ENCODE measurements at regions not wholly inside any gene's neighbourhood (a gene's known extent, or its start where the extent isn't known, plus 50 kb on each side); places are given as distances from the start of the nearest gene placed in this dataset.

DNA sequence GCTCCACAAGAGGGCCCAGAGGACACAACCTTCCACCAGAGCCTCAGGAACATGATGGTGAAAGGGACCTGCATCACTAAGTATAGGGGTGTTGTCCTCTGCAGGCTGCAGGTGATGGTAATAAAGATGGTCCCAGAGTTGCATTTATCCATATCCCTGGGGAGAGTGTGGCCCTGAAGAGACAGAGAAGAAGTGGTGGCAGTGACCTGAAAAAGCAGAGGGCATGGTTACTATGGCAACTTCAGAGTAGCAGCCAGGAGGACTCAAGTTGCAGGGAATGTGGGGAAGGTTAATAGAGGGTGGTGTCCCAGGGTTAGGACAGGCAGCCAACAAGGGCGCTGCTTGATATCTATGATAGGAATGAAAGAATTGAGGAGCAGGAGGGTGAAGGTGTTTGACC is 57.1 kb downstream of the HLA-A start:
- no peak for DNase-seq (ENCODE audit: low read depth in 3 of 3, low spot score in 1 of 3)

GRCh38 chr6:30000156-30000791 is 57.9 kb downstream of the HLA-A start:
- no peak for DNase-seq (ENCODE audit: low read depth in 3 of 3, low spot score in 1 of 3)

GRCh38 chr6:30002871-30003270 is 58.2 kb upstream of the POLR1H start:
- DNase-seq (ENCODE audit: low read depth in 3 of 3, low spot score in 1 of 3): no peak

- no peak for DNase-seq (ENCODE audit: low read depth in 3 of 3, low spot score in 1 of 3)
Measured at GRCh38 chr6:30005482-30005881, 55.6 kb upstream of the POLR1H start.

- no peak for DNase-seq (ENCODE audit: low read depth in 3 of 3, low spot score in 1 of 3)
Measured at GRCh38 chr6:30006170-30007131, 54.6 kb upstream of the POLR1H start.

GRCh38 chr6:30007132-30007764 is 53.8 kb upstream of the POLR1H start:
- peak in 1 of 3 donors; percentile 14 for DNase-seq (ENCODE audit: low read depth in 3 of 3, low spot score in 1 of 3)

DNA sequence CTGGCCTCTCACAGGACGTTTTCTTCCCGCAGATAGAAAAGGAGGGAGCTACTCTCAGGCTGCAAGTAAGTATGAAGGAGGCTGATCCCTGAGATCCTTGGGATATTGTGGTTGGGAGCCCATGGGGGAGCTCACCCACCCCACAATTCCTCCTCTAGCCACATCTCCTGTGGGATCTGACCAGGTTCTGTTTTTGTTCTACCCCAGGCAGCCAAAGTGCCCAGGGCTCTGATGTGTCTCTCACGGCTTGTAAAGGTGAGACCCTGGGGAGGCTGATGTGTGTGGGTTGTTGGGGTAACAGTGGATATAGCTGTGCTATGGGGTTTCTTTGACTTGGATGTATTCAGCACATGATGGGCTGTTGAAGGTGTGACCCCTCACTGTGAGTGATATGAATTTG is 52.0 kb upstream of the POLR1H start:
- no peak for DNase-seq (ENCODE audit: low read depth in 3 of 3, low spot score in 1 of 3)

Measured in stimulated activated CD4-positive, alpha-beta T cell treated with anti-CD3 and anti-CD28 coated beads, TNF-alpha, amount 100 ng/mL, for 1 hour (primary cell).